ENCODE measurements at regions not wholly inside any gene's neighbourhood (a gene's known extent, or its start where the extent isn't known, plus 50 kb on each side); places are given as distances from the start of the nearest gene placed in this dataset.
"Not testable (repeated sequence)": the region's sequence is repeated elsewhere in the genome, so short reads cannot be mapped to it uniquely, and the experiment has no call there.

GRCh38 chr14:71354142-71354541 is 446.9 kb downstream of the PCNX1 start:
- intact Hi-C loops (cut with DNase I; ENCODE audit: low total_unique reads) (no loop called here), in situ Hi-C loops (cut with MboI; ENCODE audit: low sequenced_read_pairs in 4 of 4) (no loop called here)
- DNase-seq (no peak), ATAC-seq (no peak)
- Histone ChIP-seq H3K27ac (no peak overlapping the region), H3K4me3 (no peak overlapping the region), H3K4me1 (peaks cover 6 to 9% of the 10 kb centered on the region in 2 donors), H3K27me3 (no peaks in the 10 kb centered on the region), H3K36me3 (no peaks in the 10 kb centered on the region), H3K9me3 (no peaks in the 10 kb centered on the region)
- TF ChIP-seq CTCF (IDR thresholded peaks at IDR 0.05 in 4 of 5, conservative IDR thresholded peaks at IDR 0.05 in 1 of 5) (no peak), POLR2A (IDR thresholded peaks at IDR 0.05) (no peak)

GRCh38 chr14:71354801-71355200 is 447.5 kb downstream of the PCNX1 start:
- DNase-seq = no peak
- no peak overlapping the region for H3K4me3 ChIP-seq
- no peak overlapping the region for H3K27ac ChIP-seq
- H3K4me1 ChIP-seq = peaks cover 6 to 9% of the 10 kb centered on the region in 2 donors
- in situ Hi-C loops (cut with MboI; ENCODE audit: low sequenced_read_pairs in 4 of 4) = no loop called here
- ATAC-seq = no peak
- TF ChIP-seq CTCF (IDR thresholded peaks at IDR 0.05 in 4 of 5, conservative IDR thresholded peaks at IDR 0.05 in 1 of 5) = no peak
- TF ChIP-seq POLR2A (IDR thresholded peaks at IDR 0.05) = no peak
- no peaks in the 10 kb centered on the region for H3K9me3 ChIP-seq
- no peaks in the 10 kb centered on the region for H3K36me3 ChIP-seq
- intact Hi-C loops (cut with DNase I; ENCODE audit: low total_unique reads) = no loop called here
- H3K27me3 ChIP-seq = no peaks in the 10 kb centered on the region

- Histone ChIP-seq H3K9me3 (no peaks in the 10 kb centered on the region), H3K36me3 (no peaks in the 10 kb centered on the region), H3K27ac (no peak overlapping the region), H3K4me1 (peaks cover 6 to 9% of the 10 kb centered on the region in 2 donors), H3K27me3 (no peaks in the 10 kb centered on the region), H3K4me3 (no peak overlapping the region)
- DNase-seq = no peak
- no peak for ATAC-seq
- TF ChIP-seq POLR2A (IDR thresholded peaks at IDR 0.05) (no peak), CTCF (IDR thresholded peaks at IDR 0.05 in 4 of 5, conservative IDR thresholded peaks at IDR 0.05 in 1 of 5) (no peak)
- intact Hi-C loops (cut with DNase I; ENCODE audit: low total_unique reads) = no loop called here
- in situ Hi-C loops (cut with MboI; ENCODE audit: low sequenced_read_pairs in 4 of 4) = no loop called here
These were observed 448.3 kb downstream of the PCNX1 start for GRCh38 chr14:71355324-71356201.

GRCh38 chr14:71358209-71358931 is 451.1 kb downstream of the PCNX1 start:
- no peak overlapping the region for H3K27ac ChIP-seq
- no peaks in the 10 kb centered on the region for H3K36me3 ChIP-seq
- no peaks in the 10 kb centered on the region for H3K27me3 ChIP-seq
- ATAC-seq (no peak), DNase-seq (no peak)
- TF ChIP-seq POLR2A (IDR thresholded peaks at IDR 0.05) = no peak
- TF ChIP-seq CTCF (IDR thresholded peaks at IDR 0.05 in 4 of 5, conservative IDR thresholded peaks at IDR 0.05 in 1 of 5) = no peak
- in situ Hi-C loops (cut with MboI; ENCODE audit: low sequenced_read_pairs in 4 of 4) (no loop called here), intact Hi-C loops (cut with DNase I; ENCODE audit: low total_unique reads) (no loop called here)
- H3K9me3 ChIP-seq = no peaks in the 10 kb centered on the region
- peaks cover 6 to 9% of the 10 kb centered on the region in 2 donors for H3K4me1 ChIP-seq
- H3K4me3 ChIP-seq = no peak overlapping the region

- H3K4me3 ChIP-seq; intact Hi-C loops (cut with DNase I; ENCODE audit: low total_unique reads); H3K36me3 ChIP-seq; H3K27ac ChIP-seq; H3K9me3 ChIP-seq; in situ Hi-C loops (cut with MboI; ENCODE audit: low sequenced_read_pairs in 4 of 4); H3K27me3 ChIP-seq; H3K4me1 ChIP-seq; ATAC-seq; DNase-seq: not testable (repeated sequence)
These were observed 451.7 kb downstream of the PCNX1 start for GRCh38 chr14:71358932-71359421.

Measured in gastrocnemius medialis (tissue), 4 donors.